Vagina (tissue), 2 donors: ENCODE measurements at regions not wholly inside any gene's neighbourhood (a gene's known extent, or its start where the extent isn't known, plus 50 kb on each side); places are given as distances from the start of the nearest gene placed in this dataset.

Experiments used
- DNase-seq, 2 donors: peaks; one replicate each; pipeline ENCODE4 v3.0.0-alpha.2; 2017; ENCODE audit errors: extremely low spot score in 2 of 2
- H3K27ac ChIP-seq: fragments of 200-600 bp; sonication (generic); one replicate; pipeline ENCODE4 v1.5.1; 2019
- H3K27me3 ChIP-seq: fragments of 200-600 bp; sonication (generic); one replicate; pipeline ENCODE4 v1.5.1; 2019
- H3K36me3 ChIP-seq, 2 donors: fragments of 200-600 bp; sonication (generic); one replicate each; pipeline ENCODE4 v1.5.1; 2017 to 2019
- H3K4me1 ChIP-seq: fragments of 200-600 bp; sonication (generic); one replicate; pipeline ENCODE4 v1.5.1; 2019
- H3K4me3 ChIP-seq, 2 donors: fragments of 200-600 bp; sonication (generic); 1 replicate in 1 of 2; 2 replicates in 1 of 2; pipeline ENCODE4 v1.5.1; 2016 to 2019
- H3K9me3 ChIP-seq: fragments of 200-600 bp; sonication (generic); one replicate; pipeline ENCODE4 v1.5.1; 2019
- POLR2A ChIP-seq, 2 donors: fragments of 450-650 bp; IDR thresholded peaks; one replicate each; pipeline ENCODE4 v1.6.1; 2017; ENCODE audit warnings: antibody characterized with exemption in 2 of 2, mild to moderate bottlenecking in 2 of 2, moderate library complexity in 2 of 2
- POLR2AphosphoS5 ChIP-seq, 2 donors: sonication (generic); formaldehyde crosslinking; IDR thresholded peaks; one replicate each; pipeline ENCODE4 v1.9.0; 2017; ENCODE audit warnings: antibody characterized with exemption in 2 of 2, mild to moderate bottlenecking in 2 of 2, low read depth in 1 of 2; ENCODE audit not compliant: insufficient read depth in 1 of 2
- intact Hi-C: fragments of 100-400 bp; cut with DNase I; formaldehyde crosslinking; loops from one replicate; pipeline ENCODE4 v1.15.1; 2023
- TF ChIP-seq, protein P1 (sequence below), 3 experiments: fragments of 450-650 bp in 2 of 3; fragments of 200-600 bp in 1 of 3; sonication (generic) in 1 of 3; IDR thresholded peaks; one replicate each; pipeline ENCODE4 v1.5.1; 2017 to 2019; ENCODE audit warnings: antibody characterized with exemption in 3 of 3, mild to moderate bottlenecking in 2 of 3, moderate library complexity in 2 of 3

DNA sequence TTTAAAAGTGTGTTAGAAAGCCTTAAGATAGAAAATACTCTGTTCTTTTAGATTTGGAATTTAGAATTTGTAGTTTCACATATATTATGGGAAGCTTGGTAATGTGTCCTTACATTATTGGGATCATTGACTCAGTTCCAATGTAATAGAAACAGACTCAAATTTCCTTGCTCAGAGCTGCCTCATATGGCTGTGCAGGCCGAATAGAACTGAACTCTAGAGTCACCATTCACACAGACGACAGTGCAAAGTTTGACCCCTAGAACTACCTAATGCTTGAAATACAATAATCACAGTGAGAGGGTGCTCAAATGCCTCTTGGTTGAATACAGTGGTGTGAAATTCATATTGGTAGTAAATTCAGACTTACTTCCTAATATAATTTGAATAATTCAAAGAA, 482.7 kb upstream of the CITED2 start:
- no peak overlapping the region for H3K27ac ChIP-seq
- H3K9me3 ChIP-seq: no peaks in the 10 kb centered on the region
- DNase-seq: no peak
- no peak for TF ChIP-seq POLR2AphosphoS5 (IDR thresholded peaks at IDR 0.05; ENCODE audit: insufficient read depth in 1 of 2, low read depth in 1 of 2)
- H3K4me1 ChIP-seq: no peaks in the 10 kb centered on the region
- no peaks in the 10 kb centered on the region for H3K36me3 ChIP-seq
- intact Hi-C loops: no loop called here
- no peak overlapping the region for H3K4me3 ChIP-seq
- no peaks in the 10 kb centered on the region for H3K27me3 ChIP-seq

DNA sequence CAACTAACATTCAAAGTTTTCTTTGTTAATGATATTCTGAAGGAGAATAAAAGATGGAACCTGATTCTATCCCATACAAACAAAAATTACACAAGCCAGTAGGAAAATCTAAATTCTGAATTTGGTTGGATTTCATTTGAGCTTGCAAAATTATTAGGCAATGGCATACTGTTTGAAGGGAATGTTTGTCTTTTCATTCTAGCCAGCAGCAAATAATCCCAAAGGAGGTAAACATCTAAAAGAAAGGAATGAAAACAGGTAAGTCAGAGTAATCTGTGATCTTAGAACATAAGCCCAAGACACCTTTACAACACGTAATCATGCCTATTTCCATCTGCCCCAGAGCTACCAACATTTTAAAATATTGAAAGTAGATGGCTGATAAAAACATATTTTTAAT, 482.1 kb upstream of the CITED2 start:
- no peak overlapping the region for H3K4me3 ChIP-seq
- H3K9me3 ChIP-seq: no peaks in the 10 kb centered on the region
- no peaks in the 10 kb centered on the region for H3K36me3 ChIP-seq
- no peak overlapping the region for H3K27ac ChIP-seq
- H3K4me1 ChIP-seq: no peaks in the 10 kb centered on the region
- H3K27me3 ChIP-seq: no peaks in the 10 kb centered on the region
- intact Hi-C loops: no loop called here
- DNase-seq: no peak
- TF ChIP-seq POLR2AphosphoS5 (IDR thresholded peaks at IDR 0.05; ENCODE audit: insufficient read depth in 1 of 2, low read depth in 1 of 2): no peak
- TF ChIP-seq, protein P1, sequence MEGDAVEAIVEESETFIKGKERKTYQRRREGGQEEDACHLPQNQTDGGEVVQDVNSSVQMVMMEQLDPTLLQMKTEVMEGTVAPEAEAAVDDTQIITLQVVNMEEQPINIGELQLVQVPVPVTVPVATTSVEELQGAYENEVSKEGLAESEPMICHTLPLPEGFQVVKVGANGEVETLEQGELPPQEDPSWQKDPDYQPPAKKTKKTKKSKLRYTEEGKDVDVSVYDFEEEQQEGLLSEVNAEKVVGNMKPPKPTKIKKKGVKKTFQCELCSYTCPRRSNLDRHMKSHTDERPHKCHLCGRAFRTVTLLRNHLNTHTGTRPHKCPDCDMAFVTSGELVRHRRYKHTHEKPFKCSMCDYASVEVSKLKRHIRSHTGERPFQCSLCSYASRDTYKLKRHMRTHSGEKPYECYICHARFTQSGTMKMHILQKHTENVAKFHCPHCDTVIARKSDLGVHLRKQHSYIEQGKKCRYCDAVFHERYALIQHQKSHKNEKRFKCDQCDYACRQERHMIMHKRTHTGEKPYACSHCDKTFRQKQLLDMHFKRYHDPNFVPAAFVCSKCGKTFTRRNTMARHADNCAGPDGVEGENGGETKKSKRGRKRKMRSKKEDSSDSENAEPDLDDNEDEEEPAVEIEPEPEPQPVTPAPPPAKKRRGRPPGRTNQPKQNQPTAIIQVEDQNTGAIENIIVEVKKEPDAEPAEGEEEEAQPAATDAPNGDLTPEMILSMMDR (IDR thresholded peaks at IDR 0.05): no peak
- TF ChIP-seq POLR2A (IDR thresholded peaks at IDR 0.05): no peak

DNA sequence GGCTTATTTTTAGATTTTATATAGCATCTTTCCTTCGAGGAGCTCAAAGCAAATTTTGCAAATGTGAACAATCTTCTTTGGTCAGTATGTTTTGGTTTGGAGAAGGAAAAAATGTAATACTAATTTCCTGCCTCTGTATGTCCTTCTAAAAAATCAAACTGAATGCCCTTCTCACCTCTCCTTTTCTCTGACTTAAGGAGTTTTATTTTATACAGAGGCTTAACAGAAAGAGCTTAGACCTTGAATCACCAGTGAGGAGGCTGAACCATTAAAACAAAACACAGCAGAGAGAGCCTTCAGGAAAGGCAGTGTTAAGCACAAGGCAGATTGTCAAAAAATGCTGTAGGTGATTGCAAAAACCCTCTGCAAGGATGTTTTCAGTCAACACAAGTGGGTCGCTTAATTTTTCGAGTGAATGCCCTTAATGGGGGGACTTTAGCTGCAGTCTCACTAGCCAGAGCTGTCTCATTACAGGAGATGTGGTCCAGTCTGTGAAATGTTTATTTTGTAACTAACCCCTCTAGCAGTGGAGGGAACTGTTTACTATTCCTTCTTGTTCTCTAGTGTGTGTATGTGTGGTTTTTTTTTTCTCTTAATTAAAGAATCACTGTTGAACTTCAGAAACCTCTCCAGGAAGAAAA, 481.3 kb upstream of the CITED2 start:
- Histone ChIP-seq H3K4me1 (no peaks in the 10 kb centered on the region), H3K4me3 (no peak overlapping the region), H3K36me3 (no peaks in the 10 kb centered on the region), H3K27ac (no peak overlapping the region), H3K9me3 (no peaks in the 10 kb centered on the region), H3K27me3 (no peaks in the 10 kb centered on the region)
- intact Hi-C loops: no loop called here
- TF ChIP-seq POLR2AphosphoS5 (IDR thresholded peaks at IDR 0.05; ENCODE audit: insufficient read depth in 1 of 2, low read depth in 1 of 2): no peak
- TF ChIP-seq, protein P1 (IDR thresholded peaks at IDR 0.05): no peak
- TF ChIP-seq POLR2A (IDR thresholded peaks at IDR 0.05): no peak
- DNase-seq: no peak

DNA sequence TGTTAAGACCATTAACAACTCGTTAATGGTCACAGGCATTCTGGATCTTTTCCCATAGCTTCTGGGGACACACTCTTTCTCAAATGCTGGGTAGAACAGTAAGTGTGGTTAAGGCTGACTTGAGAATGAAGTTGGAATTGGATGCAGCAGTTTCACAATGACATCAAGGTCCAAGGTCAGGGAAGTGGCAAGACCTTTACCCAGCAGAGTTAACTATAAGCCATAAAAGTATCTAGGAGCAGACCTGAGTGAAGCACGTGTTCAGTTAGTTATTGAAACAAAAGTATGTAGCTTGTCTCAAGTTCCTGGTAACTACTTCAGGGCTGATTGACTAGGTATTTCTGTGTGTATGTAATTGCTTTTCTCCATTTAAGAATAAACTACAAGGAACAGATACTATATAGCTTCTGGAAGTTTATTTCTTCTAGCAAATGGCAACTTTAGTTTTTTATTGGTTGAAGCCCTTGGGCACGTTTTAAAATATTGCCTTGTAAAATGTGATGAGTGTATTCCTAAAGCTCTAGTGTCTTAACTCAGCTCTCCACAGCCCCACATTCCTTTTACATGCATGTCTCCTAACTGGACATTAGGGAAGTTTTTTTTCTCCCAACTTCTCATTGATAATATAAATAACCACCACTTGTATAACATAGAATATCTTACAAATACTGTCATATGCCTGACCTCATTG, 479.0 kb upstream of the CITED2 start:
- intact Hi-C loops: no loop called here
- Histone ChIP-seq H3K27ac (no peak overlapping the region), H3K27me3 (no peaks in the 10 kb centered on the region), H3K4me3 (no peak overlapping the region), H3K36me3 (no peaks in the 10 kb centered on the region), H3K4me1 (no peaks in the 10 kb centered on the region), H3K9me3 (no peaks in the 10 kb centered on the region)
- TF ChIP-seq POLR2AphosphoS5 (IDR thresholded peaks at IDR 0.05; ENCODE audit: insufficient read depth in 1 of 2, low read depth in 1 of 2) (no peak), POLR2A (IDR thresholded peaks at IDR 0.05) (no peak)
- TF ChIP-seq, protein P1 (IDR thresholded peaks at IDR 0.05): no peak
- DNase-seq: no peak

DNA sequence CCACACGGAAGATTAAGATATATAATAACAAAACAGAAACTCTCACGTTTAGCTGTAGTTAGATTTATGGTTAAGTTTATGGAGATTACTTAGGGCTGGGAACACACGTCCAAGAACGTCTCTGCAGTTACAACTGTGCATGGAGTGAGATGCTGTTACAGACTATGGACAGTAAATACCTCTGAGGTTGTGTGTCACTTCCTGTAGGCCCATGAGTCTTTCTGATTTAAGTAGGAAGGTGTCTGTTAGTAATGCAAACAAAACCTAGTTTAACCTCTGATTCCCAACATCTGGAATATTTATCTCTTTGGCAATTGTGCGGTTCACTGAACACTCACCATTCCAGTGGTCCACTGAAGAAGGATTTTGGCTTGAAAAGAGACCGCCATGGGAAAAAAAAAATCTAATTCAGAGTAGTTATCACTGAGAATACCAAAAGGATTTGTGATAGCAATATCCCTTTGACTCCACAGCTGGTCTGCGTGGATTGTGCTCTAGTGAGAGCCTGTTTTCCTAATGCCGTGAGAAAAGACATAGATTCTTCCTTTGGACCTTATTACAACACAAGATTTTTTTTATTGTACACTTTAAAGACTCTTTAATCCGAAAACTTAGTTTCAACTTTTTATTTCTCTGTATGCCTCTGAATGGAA, 478.2 kb upstream of the CITED2 start:
- Histone ChIP-seq H3K4me1 (no peaks in the 10 kb centered on the region), H3K4me3 (no peak overlapping the region), H3K27ac (no peak overlapping the region), H3K9me3 (no peaks in the 10 kb centered on the region), H3K36me3 (no peaks in the 10 kb centered on the region), H3K27me3 (no peaks in the 10 kb centered on the region)
- TF ChIP-seq, protein P1 (IDR thresholded peaks at IDR 0.05): no peak
- TF ChIP-seq POLR2AphosphoS5 (IDR thresholded peaks at IDR 0.05; ENCODE audit: insufficient read depth in 1 of 2, low read depth in 1 of 2): no peak
- TF ChIP-seq POLR2A (IDR thresholded peaks at IDR 0.05): no peak
- intact Hi-C loops: no loop called here
- DNase-seq: no peak
